ENCODE measurements at regions not wholly inside any gene's neighbourhood (a gene's known extent, or its start where the extent isn't known, plus 50 kb on each side); places are given as distances from the start of the nearest gene placed in this dataset.

- intact Hi-C loops (cut with DNase I): no loop called here
- H3K27ac ChIP-seq: no peak overlapping the region
- no peaks in the 10 kb centered on the region for H3K9me3 ChIP-seq
- no peaks in the 10 kb centered on the region for H3K36me3 ChIP-seq (ENCODE audit: insufficient read depth in 1 of 2, low read depth in 1 of 2)
- peaks cover 8% of the 10 kb centered on the region for H3K4me1 ChIP-seq
- no peak for TF ChIP-seq CTCF (IDR thresholded peaks at IDR 0.05)
- DNase-seq (no peak), ATAC-seq (no peak)
- H3K4me3 ChIP-seq: no peak overlapping the region
- no peaks in the 10 kb centered on the region for H3K27me3 ChIP-seq (ENCODE audit: insufficient read depth in 3 of 3, low read length in 2 of 3)
- 89 to 95% (median 91%) methylated on average over 8 of the region's 8 CpGs for WGBS, 3 donors
Observed at GRCh38 chr15:88979674-88980073, 66.5 kb upstream of the MFGE8 start.

DNA sequence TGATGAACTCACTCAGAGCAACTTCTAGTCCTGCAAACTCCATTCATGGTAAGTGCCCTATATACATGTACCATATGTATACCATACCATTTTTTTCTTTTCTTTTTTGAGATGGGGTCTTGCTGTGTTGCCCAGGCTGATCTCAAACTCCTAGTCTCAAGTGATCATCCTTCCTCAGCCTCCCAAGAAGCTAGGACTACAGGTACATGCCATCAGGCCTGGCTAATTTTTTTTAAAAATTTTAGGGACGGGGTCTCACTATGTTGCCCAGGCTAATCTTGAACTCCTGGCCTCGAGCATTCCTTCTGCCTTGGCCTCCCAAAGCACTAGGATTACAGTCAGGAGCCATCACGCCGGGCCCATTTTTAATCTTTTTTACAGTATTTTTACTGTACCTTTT is 67.3 kb upstream of the MFGE8 start:
- intact Hi-C loops (cut with DNase I): no loop called here

DNA sequence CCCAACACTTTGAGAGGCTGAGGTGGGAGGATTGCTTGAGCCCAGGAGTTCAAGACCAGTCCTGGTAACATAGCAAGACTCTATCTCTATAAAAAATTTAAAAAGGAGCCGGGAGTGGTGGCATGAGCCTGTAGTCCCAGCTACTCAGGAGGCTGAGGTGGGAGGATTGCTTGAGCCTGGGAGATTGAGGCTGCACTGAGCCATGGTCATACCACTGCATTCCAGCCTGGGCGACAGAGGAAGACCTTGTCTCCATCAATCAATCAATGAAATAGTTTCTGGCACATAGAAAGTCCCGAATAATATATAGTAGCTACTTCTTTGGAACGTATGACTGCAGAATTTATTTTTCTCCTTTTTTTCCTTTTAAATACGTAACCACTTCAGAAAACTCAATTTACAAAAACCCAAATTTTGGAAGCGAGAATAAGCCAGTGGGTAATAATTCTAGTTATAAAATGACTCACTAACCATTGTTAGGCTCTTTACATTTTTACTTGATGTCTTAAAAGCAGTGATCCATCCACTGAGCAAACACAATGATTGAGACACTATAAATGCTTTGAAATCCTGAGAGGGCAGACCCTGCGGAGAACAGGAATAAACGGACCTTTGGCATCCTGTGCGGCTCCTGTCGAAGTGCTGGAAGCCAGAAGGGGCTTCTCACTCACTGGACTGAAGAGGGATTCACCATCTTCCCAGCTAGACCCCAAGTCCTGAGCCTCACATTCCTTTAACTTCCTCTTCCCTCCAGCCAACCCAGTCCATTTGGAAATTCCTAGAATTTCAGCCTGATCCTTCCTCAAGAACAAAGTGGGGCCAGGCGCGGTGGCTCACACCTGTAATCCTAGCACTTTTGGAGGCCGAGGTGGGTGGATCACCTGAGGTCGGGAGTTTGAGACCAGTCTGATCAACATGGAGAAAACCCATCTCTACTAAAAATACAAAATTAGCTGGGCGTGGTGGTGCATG is 68.4 kb upstream of the MFGE8 start:
- intact Hi-C loops (cut with DNase I): no loop called here
- Histone ChIP-seq H3K36me3 (ENCODE audit: insufficient read depth in 1 of 2, low read depth in 1 of 2) (no peaks in the 10 kb centered on the region), H3K27ac (peak overlapping the region; percentile 16), H3K4me1 (peaks cover 8% of the 10 kb centered on the region), H3K4me3 (no peak overlapping the region), H3K27me3 (ENCODE audit: insufficient read depth in 3 of 3, low read length in 2 of 3) (no peaks in the 10 kb centered on the region), H3K9me3 (no peaks in the 10 kb centered on the region)
- DNase-seq (no peak), ATAC-seq (no peak)
- 78 to 85% (median 82%) methylated on average over 15 of the region's 15 CpGs for WGBS, 3 donors
- TF ChIP-seq CTCF (IDR thresholded peaks at IDR 0.05): no peak

More for the DNA sequence above, 67.3 kb upstream of the MFGE8 start:
- H3K27me3 ChIP-seq (ENCODE audit: insufficient read depth in 3 of 3, low read length in 2 of 3): no peaks in the 10 kb centered on the region
- no peak for DNase-seq
- no peaks in the 10 kb centered on the region for H3K9me3 ChIP-seq
- 83 to 96% (median 83%) methylated on average over 4 of the region's 4 CpGs for WGBS, 3 donors
- TF ChIP-seq CTCF (IDR thresholded peaks at IDR 0.05): no peak
- no peak for ATAC-seq
- no peak overlapping the region for H3K27ac ChIP-seq
- H3K36me3 ChIP-seq (ENCODE audit: insufficient read depth in 1 of 2, low read depth in 1 of 2): no peaks in the 10 kb centered on the region
- H3K4me1 ChIP-seq: peaks cover 8% of the 10 kb centered on the region
- H3K4me3 ChIP-seq: no peak overlapping the region

DNA sequence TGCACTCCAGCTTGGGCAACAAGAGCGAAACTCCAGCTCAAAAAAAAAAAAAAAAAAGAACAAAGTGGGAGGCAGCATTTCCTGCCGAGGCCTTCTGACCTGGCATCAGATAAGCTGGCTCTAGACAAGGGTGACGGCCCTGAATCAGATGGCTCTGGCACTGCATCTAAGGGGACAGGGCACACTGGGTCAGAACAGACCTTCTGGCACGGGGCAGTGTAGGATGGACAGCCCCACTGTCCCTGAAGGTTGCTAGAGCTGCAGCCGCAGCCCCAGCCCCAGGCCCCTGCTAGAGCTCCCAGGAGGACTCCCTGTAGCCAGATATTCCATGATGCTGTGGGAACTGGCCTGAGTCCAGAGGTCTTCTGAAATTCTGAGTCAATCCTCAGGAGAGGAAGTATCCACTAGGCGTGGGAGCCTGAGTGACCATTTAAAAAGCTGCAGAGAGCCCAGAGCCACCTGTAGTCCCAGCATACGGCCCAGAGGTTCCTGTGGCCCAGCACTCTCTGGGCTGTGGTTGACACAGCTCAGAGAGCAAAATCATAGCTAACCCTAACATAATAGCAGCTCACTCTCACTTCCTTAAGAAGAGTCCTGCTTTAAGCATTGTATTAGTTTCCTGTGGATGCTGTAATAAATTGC is 69.2 kb upstream of the MFGE8 start:
- no peaks in the 10 kb centered on the region for H3K36me3 ChIP-seq (ENCODE audit: insufficient read depth in 1 of 2, low read depth in 1 of 2)
- ATAC-seq (peak; percentile 44 to 91 (median 84)), DNase-seq (peak; percentile 74 to 81)
- WGBS, 3 donors: 19 to 27% (median 20%) methylated on average over 7 of the region's 7 CpGs
- H3K9me3 ChIP-seq: no peaks in the 10 kb centered on the region
- peaks cover 8% of the 10 kb centered on the region for H3K4me1 ChIP-seq
- no peak overlapping the region for H3K4me3 ChIP-seq
- TF ChIP-seq CTCF (IDR thresholded peaks at IDR 0.05): no peak
- H3K27ac ChIP-seq: peak overlapping the region; percentile 46
- intact Hi-C loops (cut with DNase I): no loop called here
- H3K27me3 ChIP-seq (ENCODE audit: insufficient read depth in 3 of 3, low read length in 2 of 3): no peaks in the 10 kb centered on the region
